Stimulated activated CD4-positive, alpha-beta T cell treated with anti-CD3 and anti-CD28 coated beads, TNF-alpha, amount 100 ng/mL, for 24 hours (primary cell): ENCODE measurements at regions not wholly inside any gene's neighbourhood (a gene's known extent, or its start where the extent isn't known, plus 50 kb on each side); places are given as distances from the start of the nearest gene placed in this dataset.
"Not testable (repeated sequence)": the region's sequence is repeated elsewhere in the genome, so short reads cannot be mapped to it uniquely, and the experiment has no call there.

Experiments
- DNase-seq, 3 experiments: peaks; one replicate each; pipeline ENCODE4 v3.0.0-alpha.2; 2020; ENCODE audit warnings: low read depth in 3 of 3

- no peak for DNase-seq
Measured at GRCh38 chr5:6110441-6111005, 267.8 kb downstream of the MED10 start.

- no peak for DNase-seq
Measured at GRCh38 chr5:6108981-6109825, 269.1 kb downstream of the MED10 start.

- DNase-seq, result no peak
Measured at GRCh38 chr5:6108540-6108848, 269.9 kb downstream of the MED10 start.

- DNase-seq, result no peak
Measured at GRCh38 chr5:6107675-6108539, 270.4 kb downstream of the MED10 start.

- DNase-seq, result no peak
Measured at GRCh38 chr5:6106756-6107155, 271.6 kb downstream of the MED10 start.

GRCh38 chr5:6105320-6105719 is 273.0 kb downstream of the MED10 start:
- no peak for DNase-seq

- no peak for DNase-seq
Measured at GRCh38 chr5:6096101-6096500, 282.2 kb downstream of the MED10 start.

- not testable (repeated sequence) for DNase-seq
Measured at GRCh38 chr5:6094180-6094579, 284.2 kb downstream of the MED10 start.

GRCh38 chr5:6090838-6091237 is 287.5 kb downstream of the MED10 start:
- no peak for DNase-seq

- no peak for DNase-seq
Measured at GRCh38 chr5:6090079-6090654, 288.2 kb downstream of the MED10 start.

- no peak for DNase-seq
Measured at GRCh38 chr5:6088706-6089105, 289.6 kb downstream of the MED10 start.

- DNase-seq, result no peak
Measured at GRCh38 chr5:6087576-6087975, 290.8 kb downstream of the MED10 start.

- DNase-seq, result no peak
Measured at GRCh38 chr5:6086871-6087270, 291.5 kb downstream of the MED10 start.

GRCh38 chr5:6085341-6085860 is 292.9 kb downstream of the MED10 start:
- no peak for DNase-seq

GRCh38 chr5:6084836-6085235 is 293.5 kb downstream of the MED10 start:
- DNase-seq, result no peak

- DNase-seq, result no peak
Measured at GRCh38 chr5:6084376-6084775, 294.0 kb downstream of the MED10 start.

GRCh38 chr5:6083311-6083978 is 294.9 kb downstream of the MED10 start:
- DNase-seq, result no peak

- no peak for DNase-seq
Measured at GRCh38 chr5:6082685-6083084, 295.7 kb downstream of the MED10 start.

- DNase-seq, result no peak
Measured at GRCh38 chr5:6081727-6082210, 296.6 kb downstream of the MED10 start.

GRCh38 chr5:6080930-6081726 is 297.2 kb downstream of the MED10 start:
- DNase-seq, result no peak

- DNase-seq, result no peak
Measured at GRCh38 chr5:6080436-6080835, 297.9 kb downstream of the MED10 start.
